Thyroid gland (tissue), 4 donors: ENCODE measurements at regions not wholly inside any gene's neighbourhood (a gene's known extent, or its start where the extent isn't known, plus 50 kb on each side); places are given as distances from the start of the nearest gene placed in this dataset.

Experiments
- DNase-seq, 2 donors: peaks; one replicate each; pipeline ENCODE4 v3.0.0-alpha.2; 2019
- H3K27ac ChIP-seq, 3 donors: fragments of 200-600 bp; sonication (generic); 1 replicate in 2 of 3; 2 replicates in 1 of 3; pipeline ENCODE4 v1.5.1; 2016 to 2019; ENCODE audit warnings: mild to moderate bottlenecking in 1 of 3, moderate library complexity in 1 of 3
- H3K27me3 ChIP-seq: fragments of 200-600 bp; sonication (generic); one replicate; pipeline ENCODE4 v1.5.1; 2019
- H3K36me3 ChIP-seq, 2 donors: fragments of 200-600 bp; sonication (generic); one replicate each; pipeline ENCODE4 v1.5.1; 2016 to 2019
- H3K4me1 ChIP-seq, 2 donors: fragments of 200-600 bp; sonication (generic); one replicate each; pipeline ENCODE4 v1.5.1; 2017 to 2019
- H3K4me3 ChIP-seq, 3 donors: fragments of 200-600 bp; sonication (generic); replicated peaks in 1 of 3; 1 replicate in 2 of 3; 2 replicates in 1 of 3; pipeline ENCODE4 v1.5.1; 2016; ENCODE audit warnings: mild to moderate bottlenecking in 1 of 3
- H3K9me3 ChIP-seq: fragments of 200-600 bp; sonication (generic); one replicate; pipeline ENCODE4 v1.5.1; 2017
- CTCF ChIP-seq, 6 experiments: fragments of 200-600 bp in 3 of 6; fragments of 450-650 bp in 3 of 6; sonication (generic) in 3 of 6; IDR thresholded peaks; one replicate each; pipeline ENCODE4 v1.5.1; 2016 to 2019; ENCODE audit warnings: antibody characterized with exemption in 6 of 6, mild to moderate bottlenecking in 2 of 6, inconsistent platforms in 1 of 6, moderate library complexity in 1 of 6
- POLR2A ChIP-seq, 2 donors: fragments of 450-650 bp; IDR thresholded peaks; one replicate each; pipeline ENCODE4 v1.6.1; 2017; ENCODE audit warnings: antibody characterized with exemption in 2 of 2, mild to moderate bottlenecking in 2 of 2, moderate library complexity in 1 of 2
- WGBS, 2 donors: methylation state at CpG; one replicate each; pipeline ENCODE4 v1.1.5; 2017; 5-methylcytosine and 5-hydroxymethylcytosine counted together
- intact Hi-C: fragments of 100-400 bp; cut with DNase I; formaldehyde crosslinking; loops from one replicate; pipeline ENCODE4 v1.15.1; 2023

- Histone ChIP-seq H3K27me3 (no peaks in the 10 kb centered on the region), H3K9me3 (no peaks in the 10 kb centered on the region), H3K4me3 (no peak overlapping the region), H3K4me1 (no peaks in the 10 kb centered on the region), H3K36me3 (no peaks in the 10 kb centered on the region), H3K27ac (no peak overlapping the region)
- intact Hi-C loops = no loop called here
- TF ChIP-seq CTCF (IDR thresholded peaks at IDR 0.05) = no peak
- TF ChIP-seq POLR2A (IDR thresholded peaks at IDR 0.05) = no peak
- DNase-seq = no peak
- 86 to 95% methylated on average over 1 of the region's 1 CpG for WGBS, 2 donors
Observed at GRCh38 chr16:51924744-51925143, 622.2 kb downstream of the TOX3 start.

GRCh38 chr16:51922476-51922875 is 624.5 kb downstream of the TOX3 start:
- Histone ChIP-seq H3K4me3 (no peak overlapping the region), H3K27ac (no peak overlapping the region), H3K4me1 (no peaks in the 10 kb centered on the region), H3K36me3 (no peaks in the 10 kb centered on the region), H3K9me3 (no peaks in the 10 kb centered on the region), H3K27me3 (no peaks in the 10 kb centered on the region)
- intact Hi-C loops = no loop called here
- TF ChIP-seq POLR2A (IDR thresholded peaks at IDR 0.05) (no peak), CTCF (IDR thresholded peaks at IDR 0.05) (no peak)
- 89 to 90% methylated on average over 3 of the region's 3 CpGs for WGBS, 2 donors
- no peak for DNase-seq

GRCh38 chr16:51919736-51920135 is 627.2 kb downstream of the TOX3 start:
- no peaks in the 10 kb centered on the region for H3K9me3 ChIP-seq
- H3K36me3 ChIP-seq = no peaks in the 10 kb centered on the region
- H3K27me3 ChIP-seq = no peaks in the 10 kb centered on the region
- H3K4me1 ChIP-seq = no peaks in the 10 kb centered on the region
- intact Hi-C loops = no loop called here
- no peak overlapping the region for H3K27ac ChIP-seq
- WGBS, 2 donors = 88 to 97% methylated on average over 4 of the region's 4 CpGs
- no peak overlapping the region for H3K4me3 ChIP-seq
- DNase-seq = no peak
- TF ChIP-seq CTCF (IDR thresholded peaks at IDR 0.05) (no peak), POLR2A (IDR thresholded peaks at IDR 0.05) (no peak)

- Histone ChIP-seq H3K4me3 (no peak overlapping the region), H3K27me3 (no peaks in the 10 kb centered on the region), H3K36me3 (no peaks in the 10 kb centered on the region), H3K27ac (no peak overlapping the region), H3K9me3 (no peaks in the 10 kb centered on the region), H3K4me1 (no peaks in the 10 kb centered on the region)
- no peak for DNase-seq
- intact Hi-C loops = no loop called here
- TF ChIP-seq CTCF (IDR thresholded peaks at IDR 0.05) = no peak
- WGBS, 2 donors = 83 to 89% methylated on average over 2 of the region's 2 CpGs
Observed at GRCh38 chr16:51916814-51917213, 630.1 kb downstream of the TOX3 start.

- Histone ChIP-seq H3K4me3 (no peak overlapping the region), H3K27ac (no peak overlapping the region), H3K36me3 (no peaks in the 10 kb centered on the region), H3K4me1 (no peaks in the 10 kb centered on the region), H3K9me3 (no peaks in the 10 kb centered on the region), H3K27me3 (no peaks in the 10 kb centered on the region)
- intact Hi-C loops = no loop called here
- WGBS, 2 donors = 83 to 87% methylated on average over 4 of the region's 4 CpGs
- DNase-seq = no peak
- no peak for TF ChIP-seq POLR2A (IDR thresholded peaks at IDR 0.05)
- TF ChIP-seq CTCF (IDR thresholded peaks at IDR 0.05) = no peak
Observed at GRCh38 chr16:51916231-51916630, 630.7 kb downstream of the TOX3 start.
